K562 (cell line): ENCODE measurements at regions not wholly inside any gene's neighbourhood (a gene's known extent, or its start where the extent isn't known, plus 50 kb on each side); places are given as distances from the start of the nearest gene placed in this dataset.

Experiments
- ARID1B ChIP-seq: fragments of 450-650 bp; IDR thresholded peaks from 2 replicates; pipeline ENCODE4 v1.6.1; 2016; ENCODE audit warnings: antibody characterized with exemption, mild to moderate bottlenecking, inconsistent platforms
- ARNT ChIP-seq, 2 experiments: fragments of 450-650 bp; IDR thresholded peaks; 2 replicates each; pipeline ENCODE4 v1.6.1; 2016; ENCODE audit warnings: mild to moderate bottlenecking in 1 of 2
- BRF1 ChIP-seq: IDR thresholded peaks from 3 replicates; pipeline ENCODE4 v1.6.1; 2011; ENCODE audit warnings: borderline replicate concordance, mild to moderate bottlenecking; ENCODE audit not compliant: insufficient read length; ENCODE audit errors: extremely low read depth
- CTCF ChIP-seq, 3 experiments: IDR thresholded peaks in 2 of 3; conservative IDR thresholded peaks in 1 of 3; 2 replicates each; pipeline ENCODE4 v1.5.1; 2011 to 2012; ENCODE audit warnings: low read length in 3 of 3, mild to moderate bottlenecking in 3 of 3, control low read depth in 2 of 3, improper control_type of control experiment in 1 of 3, inconsistent platforms in 1 of 3, low read depth in 1 of 3, mixed read lengths in 1 of 3, moderate library complexity in 1 of 3; ENCODE audit not compliant: insufficient read depth in 2 of 3
- GABPA ChIP-seq: fragments of 200-800 bp; sonication (Bioruptor generic); conservative IDR thresholded peaks from 2 replicates; pipeline ENCODE4 v1.6.1; 2016; ENCODE audit warnings: low read depth, missing genetic modification characterization, missing compliant biosample characterization
- HMGXB4 ChIP-seq: sonication (generic); formaldehyde crosslinking; IDR thresholded peaks from 2 replicates; pipeline ENCODE4 v1.8.1; 2023; ENCODE audit warnings: mild to moderate bottlenecking, missing genetic modification reagents
- REST ChIP-seq, 2 experiments: fragments of 450-650 bp; formaldehyde crosslinking in 1 of 2; IDR thresholded peaks; 2 replicates each; pipeline versions ENCODE4 v1.4.0 to v1.6.1; 2014 to 2020; ENCODE audit warnings: mild to moderate bottlenecking in 2 of 2, borderline replicate concordance in 1 of 2, low read depth in 1 of 2
- SMARCA5 ChIP-seq: fragments of 450-650 bp; IDR thresholded peaks from 2 replicates; pipeline ENCODE4 v1.6.1; 2016

- TF ChIP-seq HMGXB4 (CRISPR knock-in tag) (no peak), GABPA (no peak), REST (IDR thresholded peaks at IDR 0.05; ENCODE audit: borderline replicate concordance) (no peak), REST (CRISPR knock-in tag; IDR thresholded peaks at IDR 0.05; ENCODE audit: low read depth) (no peak), CTCF (IDR thresholded peaks at IDR 0.05 in 2 of 3, conservative IDR thresholded peaks at IDR 0.05 in 1 of 3; ENCODE audit: insufficient read depth in 2 of 3, low read depth in 1 of 3, low read length in 3 of 3) (no peak), BRF1 (no peak), ARID1B (no peak), SMARCA5 (no peak), ARNT (IDR thresholded peaks at IDR 0.05) (no peak)
Measured at GRCh38 chr4:152189451-152190179, 346.3 kb downstream of the FBXW7 start.
